ENCODE measurements at regions not wholly inside any gene's neighbourhood (a gene's known extent, or its start where the extent isn't known, plus 50 kb on each side); places are given as distances from the start of the nearest gene placed in this dataset.

GRCh38 chr7:68364886-68365625, 1233.2 kb upstream of the AUTS2 start:
- Histone ChIP-seq H2BK20ac (ENCODE audit: low read depth, low read length) (no peak overlapping the region), H2AFZ (replicated peaks; ENCODE audit: low read length, poor library complexity) (no peak overlapping the region), H4K8ac (ENCODE audit: low read depth in 2 of 2, low read length in 2 of 2) (no peak overlapping the region), H2BK5ac (ENCODE audit: low read depth, low read length, poor library complexity, severe bottlenecking) (no peak overlapping the region), H3K9me3 (ENCODE audit: control insufficient read depth, insufficient read depth, low read length) (peaks cover 8% of the 10 kb centered on the region), H3K9me1 (ENCODE audit: insufficient read depth, low read length) (no peaks in the 10 kb centered on the region), H3K23ac (ENCODE audit: low read depth, low read length) (no peak overlapping the region), H3K4me3 (ENCODE audit: insufficient read depth, low read depth, low read length) (no peak overlapping the region), H3K4me2 (ENCODE audit: low read depth, low read length) (no peak overlapping the region), H3K18ac (ENCODE audit: low read depth, low read length) (no peak overlapping the region), H4K5ac (ENCODE audit: low read depth, low read length) (no peak overlapping the region), H3K79me1 (ENCODE audit: low read depth in 1 of 2, low read length in 2 of 2) (no peaks in the 10 kb centered on the region), H3K4ac (ENCODE audit: low read depth, low read length) (no peak overlapping the region), H3K4me1 (ENCODE audit: control insufficient read depth, insufficient read depth, low read length) (no peaks in the 10 kb centered on the region), H2AK9ac (replicated peaks; ENCODE audit: low read depth, low read length, poor library complexity) (no peak overlapping the region), H2AK5ac (ENCODE audit: low read depth, low read length) (no peak overlapping the region), H3K27ac (ENCODE audit: insufficient read depth, low read length) (no peak overlapping the region), H3K14ac (replicated peaks; ENCODE audit: low read depth, low read length) (no peak overlapping the region), H4K20me1 (ENCODE audit: insufficient read depth, low read length) (no peaks in the 10 kb centered on the region), H4K91ac (ENCODE audit: insufficient read depth, low read depth, low read length) (no peak overlapping the region), H2BK120ac (ENCODE audit: low read depth, low read length) (no peak overlapping the region), H2BK15ac (ENCODE audit: low read depth, low read length) (no peak overlapping the region), H3K27me3 (ENCODE audit: control insufficient read depth, insufficient read depth, low read length) (no peaks in the 10 kb centered on the region), H3K9ac (ENCODE audit: low read depth, low read length) (no peak overlapping the region), H3K56ac (ENCODE audit: extremely low read depth, insufficient read depth, low read length) (no peak overlapping the region), H3K36me3 (ENCODE audit: control insufficient read depth, insufficient read depth, low read length) (no peaks in the 10 kb centered on the region)
- CTCF ChIA-PET = interaction anchor here (0.7 kb wide), 1 partner anchor 50 kb away, joined by 4 read pairs; no protein-coding TSS in a partner anchor
- in situ Hi-C loops (cut with MboI; ENCODE audit: low sequenced_read_pairs) (no loop called here), dilution Hi-C loops (cut with HindIII; ENCODE audit: low sequenced_read_pairs, unreplicated experiment) (no loop called here), intact Hi-C loops (cut with micrococcal nuclease) (no loop called here)
- no TSS peak for BruUV-seq (replicated peaks)
- DNase-seq = no peak
- TF ChIP-seq MAFK (IDR thresholded peaks at IDR 0.05; ENCODE audit: low read depth, low read length) (no peak), BHLHE40 (IDR thresholded peaks at IDR 0.05; ENCODE audit: low read depth, low read length) (no peak), FOS (IDR thresholded peaks at IDR 0.05; ENCODE audit: low read depth, low read length) (no peak), NFE2L2 (IDR thresholded peaks at IDR 0.05; ENCODE audit: low read depth, low read length) (no peak), CEBPB (IDR thresholded peaks at IDR 0.05; ENCODE audit: low read depth, low read length) (no peak)
- TF ChIP-seq, protein P1, sequence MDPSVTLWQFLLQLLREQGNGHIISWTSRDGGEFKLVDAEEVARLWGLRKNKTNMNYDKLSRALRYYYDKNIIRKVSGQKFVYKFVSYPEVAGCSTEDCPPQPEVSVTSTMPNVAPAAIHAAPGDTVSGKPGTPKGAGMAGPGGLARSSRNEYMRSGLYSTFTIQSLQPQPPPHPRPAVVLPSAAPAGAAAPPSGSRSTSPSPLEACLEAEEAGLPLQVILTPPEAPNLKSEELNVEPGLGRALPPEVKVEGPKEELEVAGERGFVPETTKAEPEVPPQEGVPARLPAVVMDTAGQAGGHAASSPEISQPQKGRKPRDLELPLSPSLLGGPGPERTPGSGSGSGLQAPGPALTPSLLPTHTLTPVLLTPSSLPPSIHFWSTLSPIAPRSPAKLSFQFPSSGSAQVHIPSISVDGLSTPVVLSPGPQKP (IDR thresholded peaks at IDR 0.05; ENCODE audit: borderline replicate concordance, low read depth, low read length) = no peak
- POLR2A ChIA-PET (ENCODE audit: unreplicated experiment) = no interaction called here
- no peak for ATAC-seq (ENCODE audit: low read depth)
- WGBS, 2 experiments (ENCODE audit: extremely low coverage in 2 of 2, insufficient read length in 1 of 2) = no CpG with 5 or more reads among the region's 5 CpGs

All from IMR-90 (cell line).